ENCODE measurements at regions not wholly inside any gene's neighbourhood (a gene's known extent, or its start where the extent isn't known, plus 50 kb on each side); places are given as distances from the start of the nearest gene placed in this dataset.

DNA sequence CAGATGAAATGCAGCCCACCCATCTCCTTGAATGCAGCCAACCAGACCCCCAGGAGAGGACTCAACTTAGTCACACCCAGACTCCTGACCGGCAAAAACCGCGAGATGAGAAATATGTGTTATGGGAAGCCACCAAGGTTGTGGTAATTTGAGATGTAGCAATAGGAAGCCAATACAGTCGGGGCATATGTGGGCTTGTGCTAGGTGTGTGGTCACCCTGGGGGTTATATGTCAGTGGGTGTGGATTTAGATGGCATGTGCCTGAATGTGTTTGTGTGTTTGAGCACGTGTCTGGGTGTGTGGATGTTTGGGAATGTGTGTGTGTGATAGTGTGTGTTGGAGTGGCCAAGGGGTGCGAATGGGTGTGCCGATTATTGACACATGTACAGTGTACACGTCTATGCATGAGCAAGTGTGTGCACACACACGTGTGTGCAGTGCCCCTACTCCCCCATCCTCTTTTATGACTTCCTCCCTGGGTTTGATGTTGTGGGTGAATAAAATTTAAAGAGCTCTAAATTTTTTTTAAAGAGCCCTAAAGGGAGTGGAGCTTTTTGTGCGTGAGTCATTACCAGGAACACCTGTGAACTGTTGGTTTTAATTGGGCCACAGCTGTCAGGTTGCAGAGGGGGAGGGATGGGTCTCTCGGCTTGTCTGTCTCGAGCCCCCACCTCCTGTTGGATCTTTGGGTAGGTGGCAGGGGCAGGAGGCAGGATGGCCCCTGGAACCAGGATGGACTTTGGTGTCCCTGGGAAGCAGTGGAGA, 86.8 kb downstream of the LHX2 start:
- H3K79me2 ChIP-seq, result no peaks in the 10 kb centered on the region
- H3K4me1 ChIP-seq (ENCODE audit: insufficient read depth), result no peaks in the 10 kb centered on the region
- H3K27me3 ChIP-seq, result peaks cover 17% of the 10 kb centered on the region
- no peaks in the 10 kb centered on the region for H3K36me3 ChIP-seq (replicated peaks; ENCODE audit: insufficient read depth, low read depth)
- no peak overlapping the region for H2AFZ ChIP-seq
- no peak overlapping the region for H3K4me2 ChIP-seq
- no peaks in the 10 kb centered on the region for H3K9me2 ChIP-seq (replicated peaks; ENCODE audit: insufficient read depth)
- TF ChIP-seq, protein P1, sequence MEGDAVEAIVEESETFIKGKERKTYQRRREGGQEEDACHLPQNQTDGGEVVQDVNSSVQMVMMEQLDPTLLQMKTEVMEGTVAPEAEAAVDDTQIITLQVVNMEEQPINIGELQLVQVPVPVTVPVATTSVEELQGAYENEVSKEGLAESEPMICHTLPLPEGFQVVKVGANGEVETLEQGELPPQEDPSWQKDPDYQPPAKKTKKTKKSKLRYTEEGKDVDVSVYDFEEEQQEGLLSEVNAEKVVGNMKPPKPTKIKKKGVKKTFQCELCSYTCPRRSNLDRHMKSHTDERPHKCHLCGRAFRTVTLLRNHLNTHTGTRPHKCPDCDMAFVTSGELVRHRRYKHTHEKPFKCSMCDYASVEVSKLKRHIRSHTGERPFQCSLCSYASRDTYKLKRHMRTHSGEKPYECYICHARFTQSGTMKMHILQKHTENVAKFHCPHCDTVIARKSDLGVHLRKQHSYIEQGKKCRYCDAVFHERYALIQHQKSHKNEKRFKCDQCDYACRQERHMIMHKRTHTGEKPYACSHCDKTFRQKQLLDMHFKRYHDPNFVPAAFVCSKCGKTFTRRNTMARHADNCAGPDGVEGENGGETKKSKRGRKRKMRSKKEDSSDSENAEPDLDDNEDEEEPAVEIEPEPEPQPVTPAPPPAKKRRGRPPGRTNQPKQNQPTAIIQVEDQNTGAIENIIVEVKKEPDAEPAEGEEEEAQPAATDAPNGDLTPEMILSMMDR (IDR thresholded peaks at IDR 0.05; ENCODE audit: poor library complexity), result no peak
- TF ChIP-seq EZH2phosphoT487 (IDR thresholded peaks at IDR 0.05; ENCODE audit: low read depth, severe bottlenecking, unreplicated experiment), result no peak
- TF ChIP-seq EZH2 (IDR thresholded peaks at IDR 0.05; ENCODE audit: borderline replicate concordance), result no peak
- no peak for DNase-seq (ENCODE audit: low spot score)
- H4K20me1 ChIP-seq (ENCODE audit: insufficient read depth, poor library complexity, severe bottlenecking), result no peaks in the 10 kb centered on the region
- H3K27ac ChIP-seq, result no peak overlapping the region
- WGBS (ENCODE audit: low lambda C conversion rate, missing lambda C conversion rate), result 76% methylated on average over 12 of the region's 12 CpGs
- H3K4me3 ChIP-seq, result no peak overlapping the region
- H3K9me3 ChIP-seq (ENCODE audit: low read depth), result no peaks in the 10 kb centered on the region

DNA sequence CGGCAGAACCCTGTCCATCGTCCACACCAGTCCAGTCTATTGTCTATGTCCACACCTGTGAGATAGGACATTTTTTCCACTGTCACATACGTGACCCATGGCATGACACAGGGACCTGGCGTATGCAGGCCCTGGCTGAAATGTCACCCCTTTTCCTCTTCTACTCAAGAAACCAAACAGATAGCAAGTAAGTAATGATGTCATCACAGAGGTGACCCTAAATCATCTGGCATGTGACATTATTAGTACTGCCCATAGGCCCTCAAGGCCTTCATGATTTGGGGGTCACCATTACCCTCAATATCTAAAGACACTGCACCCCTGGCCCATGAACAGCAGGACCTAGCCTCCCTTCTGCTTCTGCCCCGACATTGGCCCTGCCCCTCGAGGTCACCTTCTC, 88.3 kb downstream of the LHX2 start:
- H3K27ac ChIP-seq, result no peak overlapping the region
- TF ChIP-seq EZH2phosphoT487 (IDR thresholded peaks at IDR 0.05; ENCODE audit: low read depth, severe bottlenecking, unreplicated experiment) (no peak), EZH2 (IDR thresholded peaks at IDR 0.05; ENCODE audit: borderline replicate concordance) (no peak)
- H3K79me2 ChIP-seq, result no peaks in the 10 kb centered on the region
- no peaks in the 10 kb centered on the region for H3K36me3 ChIP-seq (replicated peaks; ENCODE audit: insufficient read depth, low read depth)
- H3K9me3 ChIP-seq (ENCODE audit: low read depth), result no peaks in the 10 kb centered on the region
- peaks cover 17% of the 10 kb centered on the region for H3K27me3 ChIP-seq
- no peak overlapping the region for H2AFZ ChIP-seq
- DNase-seq (ENCODE audit: low spot score), result no peak
- 91% methylated on average over 6 of the region's 6 CpGs for WGBS (ENCODE audit: low lambda C conversion rate, missing lambda C conversion rate)
- H3K4me1 ChIP-seq (ENCODE audit: insufficient read depth), result no peaks in the 10 kb centered on the region
- no peak overlapping the region for H3K4me2 ChIP-seq
- no peaks in the 10 kb centered on the region for H3K9me2 ChIP-seq (replicated peaks; ENCODE audit: insufficient read depth)
- no peaks in the 10 kb centered on the region for H4K20me1 ChIP-seq (ENCODE audit: insufficient read depth, poor library complexity, severe bottlenecking)
- no peak overlapping the region for H3K4me3 ChIP-seq

DNA sequence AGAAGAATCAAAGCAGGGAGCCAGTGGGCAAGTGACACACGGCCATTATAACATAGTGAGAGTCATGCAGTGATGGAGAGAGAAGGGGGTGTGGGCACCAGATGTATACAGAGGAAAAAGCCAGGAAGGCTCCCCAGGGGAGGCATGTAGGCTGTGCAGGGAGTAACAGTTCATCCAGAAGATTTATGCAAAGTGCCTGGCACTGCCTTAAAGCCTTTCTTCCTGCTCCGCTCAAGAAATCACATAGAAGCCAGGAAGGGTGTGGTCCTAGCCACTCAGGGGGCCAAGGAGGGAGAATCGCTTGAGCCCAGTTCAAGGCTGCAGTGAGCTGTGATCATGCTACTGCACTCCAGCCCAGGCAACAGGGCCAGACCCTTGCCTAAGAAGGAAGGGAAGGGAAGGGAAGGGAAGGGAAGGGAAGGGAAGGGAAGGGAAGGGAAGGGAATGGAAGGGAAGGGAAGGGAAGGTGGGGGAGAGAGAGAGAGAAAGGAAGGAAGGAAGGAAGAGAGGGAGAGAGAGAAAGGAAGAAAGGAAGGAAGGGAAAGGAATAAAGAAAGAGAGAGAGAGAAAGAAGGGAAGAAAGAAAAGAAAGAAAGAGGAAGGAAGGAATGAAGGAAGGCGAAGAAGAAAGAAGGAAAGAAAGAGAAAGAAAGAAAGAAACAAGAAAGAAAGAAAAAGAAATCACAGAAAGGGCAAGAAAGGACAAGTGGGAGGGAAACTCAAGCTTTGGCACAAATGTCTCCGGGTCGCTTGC, 89.8 kb downstream of the LHX2 start:
- Histone ChIP-seq H3K4me3 (no peak overlapping the region), H3K4me1 (ENCODE audit: insufficient read depth) (no peaks in the 10 kb centered on the region), H3K9me3 (ENCODE audit: low read depth) (no peaks in the 10 kb centered on the region), H4K20me1 (ENCODE audit: insufficient read depth, poor library complexity, severe bottlenecking) (no peaks in the 10 kb centered on the region), H3K9me2 (replicated peaks; ENCODE audit: insufficient read depth) (no peaks in the 10 kb centered on the region), H2AFZ (no peak overlapping the region), H3K4me2 (no peak overlapping the region), H3K27me3 (peaks cover 17% of the 10 kb centered on the region), H3K36me3 (replicated peaks; ENCODE audit: insufficient read depth, low read depth) (no peaks in the 10 kb centered on the region), H3K79me2 (no peaks in the 10 kb centered on the region), H3K27ac (no peak overlapping the region)
- TF ChIP-seq EZH2phosphoT487 (IDR thresholded peaks at IDR 0.05; ENCODE audit: low read depth, severe bottlenecking, unreplicated experiment), result no peak
- DNase-seq (ENCODE audit: low spot score), result no peak
- WGBS (ENCODE audit: low lambda C conversion rate, missing lambda C conversion rate), result 69% methylated on average over 5 of the region's 6 CpGs

DNA sequence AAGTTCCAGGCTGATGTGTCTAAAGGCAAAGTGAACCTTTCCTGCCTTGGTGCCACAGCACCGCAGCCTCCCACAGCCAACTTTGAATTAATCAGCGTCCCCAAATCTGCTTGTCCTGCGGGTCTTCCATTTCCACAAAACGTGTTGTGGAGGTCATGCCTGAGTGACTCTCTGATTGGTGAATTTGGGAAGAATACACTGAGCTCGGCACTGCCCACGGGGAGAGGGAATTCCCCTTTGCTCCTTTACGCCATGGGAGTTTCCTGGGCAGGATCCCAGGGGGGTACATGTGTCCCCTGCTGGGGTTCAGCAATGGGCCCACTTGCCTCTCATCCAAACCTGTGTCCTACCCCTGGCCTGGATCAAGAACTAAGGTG, 90.4 kb downstream of the LHX2 start:
- Histone ChIP-seq H3K27ac (no peak overlapping the region), H3K4me1 (ENCODE audit: insufficient read depth) (no peaks in the 10 kb centered on the region), H2AFZ (no peak overlapping the region), H3K9me3 (ENCODE audit: low read depth) (no peaks in the 10 kb centered on the region), H3K27me3 (peaks cover 19% of the 10 kb centered on the region), H3K4me3 (no peak overlapping the region), H3K36me3 (replicated peaks; ENCODE audit: insufficient read depth, low read depth) (no peaks in the 10 kb centered on the region), H3K9me2 (replicated peaks; ENCODE audit: insufficient read depth) (no peaks in the 10 kb centered on the region), H3K4me2 (no peak overlapping the region), H3K79me2 (no peaks in the 10 kb centered on the region), H4K20me1 (ENCODE audit: insufficient read depth, poor library complexity, severe bottlenecking) (no peaks in the 10 kb centered on the region)
- no peak for DNase-seq (ENCODE audit: low spot score)
- 73% methylated on average over 6 of the region's 7 CpGs for WGBS (ENCODE audit: low lambda C conversion rate, missing lambda C conversion rate)
- TF ChIP-seq EZH2phosphoT487 (IDR thresholded peaks at IDR 0.05; ENCODE audit: low read depth, severe bottlenecking, unreplicated experiment) (no peak), EZH2 (IDR thresholded peaks at IDR 0.05; ENCODE audit: borderline replicate concordance) (no peak)
- TF ChIP-seq, protein P1 (IDR thresholded peaks at IDR 0.05; ENCODE audit: poor library complexity), result no peak
